Uterus (tissue), 3 donors: ENCODE measurements at regions not wholly inside any gene's neighbourhood (a gene's known extent, or its start where the extent isn't known, plus 50 kb on each side); places are given as distances from the start of the nearest gene placed in this dataset.

Experiments
- DNase-seq, 2 donors: peaks; one replicate each; pipeline ENCODE4 v3.0.0-alpha.2; 2019 to 2020
- H3K27ac ChIP-seq, 2 donors: fragments of 200-600 bp; sonication (generic); 1 replicate in 1 of 2; 2 replicates in 1 of 2; pipeline ENCODE4 v1.5.1; 2016 to 2018
- H3K27me3 ChIP-seq, 2 donors: fragments of 200-600 bp; sonication (generic); one replicate each; pipeline ENCODE4 v1.5.1; 2018 to 2019; ENCODE audit warnings: control low read depth in 1 of 2
- H3K36me3 ChIP-seq, 2 donors: fragments of 200-600 bp; sonication (generic); one replicate each; pipeline ENCODE4 v1.5.1; 2019; ENCODE audit warnings: control low read depth in 1 of 2
- H3K4me1 ChIP-seq, 2 donors: fragments of 200-600 bp; sonication (generic); one replicate each; pipeline ENCODE4 v1.5.1; 2018 to 2019; ENCODE audit warnings: control low read depth in 1 of 2
- H3K4me3 ChIP-seq, 2 donors: fragments of 200-600 bp; sonication (generic); 1 replicate in 1 of 2; 2 replicates in 1 of 2; pipeline ENCODE4 v1.5.1; 2018 to 2019; ENCODE audit warnings: mild to moderate bottlenecking in 1 of 2
- H3K9me3 ChIP-seq, 2 donors: fragments of 200-600 bp; sonication (generic); one replicate each; pipeline ENCODE4 v1.5.1; 2019; ENCODE audit warnings: control low read depth in 1 of 2
- POLR2A ChIP-seq, 2 donors: fragments of 450-650 bp; IDR thresholded peaks; one replicate each; pipeline ENCODE4 v1.6.1; 2016; ENCODE audit warnings: antibody characterized with exemption in 2 of 2, mild to moderate bottlenecking in 1 of 2, moderate library complexity in 1 of 2
- intact Hi-C: fragments of 100-400 bp; cut with DNase I; formaldehyde crosslinking; loops from one replicate; pipeline ENCODE4 v1.15.1; 2023; ENCODE audit warnings: low total_unique reads
- TF ChIP-seq, protein P1 (sequence below), 4 experiments: fragments of 200-600 bp in 2 of 4; fragments of 450-650 bp in 2 of 4; sonication (generic) in 2 of 4; IDR thresholded peaks; one replicate each; pipeline ENCODE4 v1.5.1; 2016 to 2019; ENCODE audit warnings: antibody characterized with exemption in 4 of 4, mild to moderate bottlenecking in 2 of 4, moderate library complexity in 1 of 4
- donor health status: DM: yes; HTN: yes; CAD: no.

DNA sequence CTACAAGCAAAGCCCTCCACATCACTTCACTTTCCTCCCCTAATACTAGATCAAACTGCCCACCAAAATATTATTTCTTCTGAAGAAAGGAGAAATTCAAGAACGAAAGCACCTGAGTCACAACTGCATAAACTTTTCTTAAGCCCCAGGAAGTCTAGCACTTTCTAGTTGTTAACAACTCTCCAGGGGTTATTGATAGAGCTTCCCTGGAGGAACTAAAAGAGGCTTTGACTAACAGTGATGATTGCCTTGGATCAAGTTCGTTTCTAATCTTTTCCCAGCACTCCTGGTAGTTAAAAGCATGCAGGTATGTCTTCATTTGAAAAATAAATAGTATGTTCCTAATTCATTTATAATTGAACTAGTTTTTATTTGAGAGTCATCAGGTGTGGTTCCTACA, 917.0 kb downstream of the TUSC7 start:
- no peak overlapping the region for H3K4me3 ChIP-seq
- no peaks in the 10 kb centered on the region for H3K36me3 ChIP-seq
- no peaks in the 10 kb centered on the region for H3K4me1 ChIP-seq
- intact Hi-C loops, result no loop called here
- H3K9me3 ChIP-seq, result no peaks in the 10 kb centered on the region
- H3K27me3 ChIP-seq, result no peaks in the 10 kb centered on the region
- no peak for DNase-seq
- TF ChIP-seq POLR2A (IDR thresholded peaks at IDR 0.05), result no peak
- TF ChIP-seq, protein P1, sequence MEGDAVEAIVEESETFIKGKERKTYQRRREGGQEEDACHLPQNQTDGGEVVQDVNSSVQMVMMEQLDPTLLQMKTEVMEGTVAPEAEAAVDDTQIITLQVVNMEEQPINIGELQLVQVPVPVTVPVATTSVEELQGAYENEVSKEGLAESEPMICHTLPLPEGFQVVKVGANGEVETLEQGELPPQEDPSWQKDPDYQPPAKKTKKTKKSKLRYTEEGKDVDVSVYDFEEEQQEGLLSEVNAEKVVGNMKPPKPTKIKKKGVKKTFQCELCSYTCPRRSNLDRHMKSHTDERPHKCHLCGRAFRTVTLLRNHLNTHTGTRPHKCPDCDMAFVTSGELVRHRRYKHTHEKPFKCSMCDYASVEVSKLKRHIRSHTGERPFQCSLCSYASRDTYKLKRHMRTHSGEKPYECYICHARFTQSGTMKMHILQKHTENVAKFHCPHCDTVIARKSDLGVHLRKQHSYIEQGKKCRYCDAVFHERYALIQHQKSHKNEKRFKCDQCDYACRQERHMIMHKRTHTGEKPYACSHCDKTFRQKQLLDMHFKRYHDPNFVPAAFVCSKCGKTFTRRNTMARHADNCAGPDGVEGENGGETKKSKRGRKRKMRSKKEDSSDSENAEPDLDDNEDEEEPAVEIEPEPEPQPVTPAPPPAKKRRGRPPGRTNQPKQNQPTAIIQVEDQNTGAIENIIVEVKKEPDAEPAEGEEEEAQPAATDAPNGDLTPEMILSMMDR (IDR thresholded peaks at IDR 0.05), result no peak
- H3K27ac ChIP-seq, result no peak overlapping the region

GRCh38 chr3:117628823-117629291, 919.3 kb downstream of the TUSC7 start:
- no peaks in the 10 kb centered on the region for H3K4me1 ChIP-seq
- no peak overlapping the region for H3K4me3 ChIP-seq
- peak overlapping the region in 1 of 2 donors; percentile 25 for H3K27ac ChIP-seq
- DNase-seq, result peak; percentile 16 to 19
- intact Hi-C loops, result no loop called here
- H3K9me3 ChIP-seq, result no peaks in the 10 kb centered on the region
- TF ChIP-seq, protein P1 (IDR thresholded peaks at IDR 0.05), result no peak
- no peak for TF ChIP-seq POLR2A (IDR thresholded peaks at IDR 0.05)
- no peaks in the 10 kb centered on the region for H3K27me3 ChIP-seq
- H3K36me3 ChIP-seq, result no peaks in the 10 kb centered on the region

DNA sequence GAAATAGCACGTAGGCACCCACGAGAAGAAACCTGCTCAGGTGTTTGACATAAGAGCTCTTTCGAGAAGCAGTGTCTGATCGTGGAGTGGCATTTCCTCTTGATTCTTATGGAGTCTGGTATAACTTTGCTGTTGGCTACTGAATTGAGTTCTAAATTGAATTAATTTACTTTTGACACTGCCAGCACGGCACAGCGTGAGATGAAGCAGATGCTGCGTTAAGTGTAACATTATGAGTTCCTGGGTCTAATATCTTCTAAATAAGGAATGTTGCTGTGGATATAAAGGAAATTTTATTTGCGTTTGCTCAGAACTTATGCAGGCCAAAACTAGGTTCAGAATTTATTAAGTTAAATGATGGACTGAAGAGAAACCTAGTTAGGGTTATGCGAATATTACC, 919.9 kb downstream of the TUSC7 start:
- no peaks in the 10 kb centered on the region for H3K36me3 ChIP-seq
- no peak overlapping the region for H3K4me3 ChIP-seq
- no peaks in the 10 kb centered on the region for H3K27me3 ChIP-seq
- H3K27ac ChIP-seq, result no peak overlapping the region
- H3K9me3 ChIP-seq, result no peaks in the 10 kb centered on the region
- no peak for TF ChIP-seq POLR2A (IDR thresholded peaks at IDR 0.05)
- TF ChIP-seq, protein P1 (IDR thresholded peaks at IDR 0.05), result no peak
- no peak for DNase-seq
- intact Hi-C loops, result no loop called here
- H3K4me1 ChIP-seq, result no peaks in the 10 kb centered on the region

DNA sequence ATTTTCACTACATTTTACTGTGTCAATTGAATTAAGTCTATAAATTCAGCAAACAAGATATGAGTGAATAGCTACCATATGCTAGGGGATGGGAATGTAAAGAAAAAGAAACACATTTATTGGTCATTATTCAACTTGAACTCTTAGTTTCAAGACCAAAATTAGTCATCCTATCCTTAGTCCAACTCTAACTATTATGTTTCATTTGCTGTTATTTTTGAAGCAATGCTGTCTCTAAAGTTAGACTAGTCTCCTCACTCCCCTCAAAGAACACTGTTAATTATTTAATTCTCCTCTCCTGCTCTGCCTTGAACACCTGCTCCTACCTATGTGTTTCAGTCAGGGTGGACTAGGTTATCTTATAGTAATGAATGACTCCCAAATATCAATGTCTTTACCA, 920.9 kb downstream of the TUSC7 start:
- Histone ChIP-seq H3K27me3 (no peaks in the 10 kb centered on the region), H3K4me3 (no peak overlapping the region), H3K9me3 (no peaks in the 10 kb centered on the region), H3K4me1 (no peaks in the 10 kb centered on the region), H3K36me3 (no peaks in the 10 kb centered on the region), H3K27ac (no peak overlapping the region)
- intact Hi-C loops, result no loop called here
- no peak for DNase-seq
- TF ChIP-seq, protein P1 (IDR thresholded peaks at IDR 0.05), result no peak
- TF ChIP-seq POLR2A (IDR thresholded peaks at IDR 0.05), result no peak

DNA sequence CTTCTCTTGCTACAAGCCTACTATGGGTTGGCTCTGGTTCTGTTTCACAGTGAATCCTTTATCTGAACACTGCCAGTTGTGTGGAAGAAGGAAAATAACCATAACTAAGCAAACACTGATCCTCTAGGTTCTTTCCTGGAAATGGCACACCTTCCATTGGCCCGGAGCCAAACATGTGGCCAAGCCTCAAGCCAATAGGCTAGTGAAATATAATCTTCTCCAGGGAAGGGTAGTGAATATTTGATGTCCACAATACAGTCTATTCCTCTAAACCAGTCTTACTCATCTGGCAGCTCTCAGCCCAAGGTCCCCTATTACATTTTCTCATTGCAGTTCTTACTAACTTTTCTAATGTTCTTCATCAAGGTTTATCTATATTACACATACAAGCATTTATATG, 921.3 kb downstream of the TUSC7 start:
- no peaks in the 10 kb centered on the region for H3K27me3 ChIP-seq
- DNase-seq, result no peak
- no peaks in the 10 kb centered on the region for H3K9me3 ChIP-seq
- intact Hi-C loops, result no loop called here
- H3K27ac ChIP-seq, result no peak overlapping the region
- TF ChIP-seq, protein P1 (IDR thresholded peaks at IDR 0.05), result no peak
- no peak for TF ChIP-seq POLR2A (IDR thresholded peaks at IDR 0.05)
- H3K4me3 ChIP-seq, result no peak overlapping the region
- no peaks in the 10 kb centered on the region for H3K4me1 ChIP-seq
- H3K36me3 ChIP-seq, result no peaks in the 10 kb centered on the region
